K562 (cell line): ENCODE measurements at regions not wholly inside any gene's neighbourhood (a gene's known extent, or its start where the extent isn't known, plus 50 kb on each side); places are given as distances from the start of the nearest gene placed in this dataset.
A peak's percentile ranks its signal among the peaks of the same experiment; 100 is the strongest.

Experiments
- ATAC-seq: fragments of 200-7000 bp; cut with Tn5 transposase; 3 replicates; pipeline ENCODE4 v1.9.1; 2020; ENCODE audit warnings: moderate library complexity
- BruUV-seq: library from RNA; stranded (reverse); fragments of 400-500 nt; replicated peaks from 2 replicates; lab custom pipeline; 2021; lab: Mats Ljungman, UMichigan
- CTCF ChIA-PET: fragments of 300-600 bp; formaldehyde crosslinking; extraction: SDS; loops from one replicate; lab custom pipeline; 2021; ENCODE audit warnings: low intra/inter-chr PET ratio; lab: Yijun Ruan, JAX
- POLR2A ChIA-PET: fragments of 300-600, 350-650 bp; sonication (Branson Sonifier 250); formaldehyde crosslinking; extraction: SDS; loops from one replicate; lab custom pipeline; 2021; ENCODE audit warnings: antibody characterized with exemption, inconsistent platforms; lab: Yijun Ruan, JAX
- DNase-seq, 4 experiments: peaks; one replicate each; pipeline versions ENCODE4 v3.0.0 to v3.0.0-alpha.2; 2011 to 2018; ENCODE audit warnings: low spot score in 3 of 4, mixed read lengths in 3 of 4; ENCODE audit errors: extremely low read depth in 1 of 4
- FAIRE-seq: peaks from 2 replicates; lab custom pipeline; 2011; peaks lifted over from hg19 to GRCh38; lab: Jason Lieb, UNC
- H2AFZ ChIP-seq: 2 replicates; pipeline ENCODE4 v1.6.0; 2011; ENCODE audit warnings: low read depth, low read length, control low read depth, inconsistent platforms
- H3K27ac ChIP-seq: fragments of 200-600 bp; 3 replicates; pipeline ENCODE4 v1.8.0; 2011; ENCODE audit warnings: low read depth, mild to moderate bottlenecking, control low read depth, inconsistent platforms, low read length, moderate library complexity, mixed read lengths; ENCODE audit errors: extremely low read depth
- H3K27me3 ChIP-seq, 2 experiments: fragments of 300-600 bp in 1 of 2; 2 replicates in 1 of 2; 3 replicates in 1 of 2; pipeline versions ENCODE4 v1.6.0 to v1.8.0; 2011; ENCODE audit warnings: inconsistent platforms in 2 of 2, low read length in 2 of 2, mild to moderate bottlenecking in 1 of 2, mixed read lengths in 1 of 2, moderate library complexity in 1 of 2; ENCODE audit not compliant: control insufficient read depth in 2 of 2, insufficient read depth in 2 of 2
- H3K36me3 ChIP-seq: fragments of 300-600 bp; 3 replicates; pipeline ENCODE4 v1.8.0; 2011; ENCODE audit warnings: mild to moderate bottlenecking, low read length, inconsistent platforms; ENCODE audit not compliant: control insufficient read depth, insufficient read depth
- H3K4me1 ChIP-seq, 2 experiments: fragments of 200-600 bp in 1 of 2; replicated peaks in 1 of 2; 2 replicates in 1 of 2; 3 replicates in 1 of 2; pipeline versions ENCODE4 v1.5.1 to v1.8.0; 2011; ENCODE audit warnings: inconsistent platforms in 2 of 2, low read length in 2 of 2, mild to moderate bottlenecking in 1 of 2, mixed read lengths in 1 of 2, moderate library complexity in 1 of 2; ENCODE audit not compliant: control insufficient read depth in 2 of 2, insufficient read depth in 2 of 2
- H3K4me2 ChIP-seq: 2 replicates; pipeline ENCODE4 v1.6.1; 2011; ENCODE audit warnings: low read length, control low read depth, inconsistent platforms, mixed read lengths; ENCODE audit not compliant: insufficient read depth
- H3K4me3 ChIP-seq: fragments of 200-600 bp; sonication (generic), shearing (Covaris generic); 2 replicates; pipeline ENCODE4 v1.5.1; 2016; ENCODE audit warnings: control low read depth, inconsistent platforms
- H3K79me2 ChIP-seq: fragments of 200-600 bp; 3 replicates; pipeline ENCODE4 v1.8.0; 2011; ENCODE audit warnings: low read length, inconsistent platforms; ENCODE audit not compliant: control insufficient read depth, insufficient read depth
- H3K9ac ChIP-seq, 2 experiments: 2 replicates each; pipeline versions ENCODE4 v1.6.0 to v1.6.1; 2011; ENCODE audit warnings: low read depth in 2 of 2, low read length in 2 of 2, control low read depth in 1 of 2, inconsistent platforms in 1 of 2, mild to moderate bottlenecking in 1 of 2, mixed read lengths in 1 of 2; ENCODE audit not compliant: insufficient read depth in 1 of 2
- H3K9me1 ChIP-seq: one replicate; pipeline ENCODE4 v1.6.0; 2011; ENCODE audit warnings: inconsistent platforms, mild to moderate bottlenecking, low read length, moderate library complexity; ENCODE audit not compliant: control insufficient read depth, insufficient read depth
- H3K9me3 ChIP-seq: replicated peaks from 2 replicates; pipeline ENCODE4 v1.5.1; 2011; ENCODE audit warnings: low read depth, low read length, inconsistent platforms; ENCODE audit not compliant: control insufficient read depth, insufficient read depth
- H4K20me1 ChIP-seq: replicated peaks from 2 replicates; pipeline ENCODE4 v1.6.1; 2011; ENCODE audit warnings: low read length, inconsistent platforms, mixed read lengths; ENCODE audit not compliant: control insufficient read depth, insufficient read depth
- HEY1 ChIP-seq: fragments of 250-450 bp; sonication (Bioruptor Pico); IDR thresholded peaks from 2 replicates; pipeline ENCODE4 v1.5.0; 2020; ENCODE audit warnings: mild to moderate bottlenecking, moderate library complexity, borderline replicate concordance
- HOMEZ ChIP-seq: fragments of 250-450 bp; sonication (Bioruptor Pico); IDR thresholded peaks from 2 replicates; pipeline ENCODE4 v1.4.0; 2020; ENCODE audit warnings: mild to moderate bottlenecking, moderate library complexity
- MXI1 ChIP-seq: IDR thresholded peaks from 2 replicates; pipeline ENCODE4 v1.6.1; 2011; ENCODE audit warnings: low read depth, mild to moderate bottlenecking, improper control_type of control experiment, low read length
- PHF8 ChIP-seq: fragments of 200-600 bp; sonication (generic); IDR thresholded peaks from 2 replicates; pipeline ENCODE4 v1.6.1; 2012; ENCODE audit warnings: mixed run types, mild to moderate bottlenecking, inconsistent platforms, low read length, moderate library complexity, borderline replicate concordance
- TCF15 ChIP-seq: fragments of 250-450 bp; sonication (Bioruptor Pico); IDR thresholded peaks from 2 replicates; pipeline ENCODE4 v1.8.0; 2022; ENCODE audit warnings: moderate library complexity, mild to moderate bottlenecking, inconsistent platforms
- ZBTB49 ChIP-seq: sonication (generic); formaldehyde crosslinking; IDR thresholded peaks from 2 replicates; pipeline ENCODE4 v1.8.0; 2022; ENCODE audit warnings: missing genetic modification reagents, mild to moderate bottlenecking, borderline replicate concordance
- ZNF143 ChIP-seq: sonication (generic); formaldehyde crosslinking; IDR thresholded peaks from 2 replicates; pipeline ENCODE4 v1.9.0; 2022; ENCODE audit warnings: mild to moderate bottlenecking, missing genetic modification reagents
- ZNF785 ChIP-seq: fragments of 250-450 bp; sonication (Bioruptor Pico); IDR thresholded peaks from 2 replicates; pipeline ENCODE4 v1.4.0; 2020; ENCODE audit warnings: mild to moderate bottlenecking
- WGBS: fragments of 100-300 bp; shearing (Covaris generic); methylation state at CpG from one replicate; pipeline ENCODE4 v1.1.6; 2016; ENCODE audit warnings: low coverage, mixed read lengths; ENCODE audit not compliant: insufficient coverage; ENCODE audit errors: missing lambda C conversion rate; 5-methylcytosine and 5-hydroxymethylcytosine counted together
- in situ Hi-C: fragments of 300-500 bp; cut with MboI; formaldehyde crosslinking; loops from 4 replicates; pipeline ENCODE4 v1.15.0; 2018; ENCODE audit warnings: inconsistent platforms, mixed read lengths
- intact Hi-C: fragments of 100-400 bp; cut with micrococcal nuclease; formaldehyde crosslinking; loops from 2 replicates; pipeline ENCODE4 v1.14.2; 2022

GRCh38 chr7:149622444-149623210 lies 125.0 kb upstream of the ZNF746 start:
- peak overlapping the region; percentile 19; the same call in 2 of the 3 replicates for H3K27ac ChIP-seq
- no peak overlapping the region for H2AFZ ChIP-seq
- peaks cover 52% of the 10 kb centered on the region for H3K36me3 ChIP-seq
- H4K20me1 ChIP-seq: peaks cover 17% of the 10 kb centered on the region
- peaks cover 10% of the 10 kb centered on the region for H3K9me1 ChIP-seq
- ChIA-PET CTCF (no interaction called here), POLR2A (interaction anchor here (0.6 to 2.8 kb wide), 5 partner anchors 9 to 911 kb away, joined by 3 to 14 read pairs (median 4); no protein-coding TSS in a partner anchor)
- no peaks in the 10 kb centered on the region for H3K27me3 ChIP-seq
- intact Hi-C loops: loop anchor here (10.0 kb wide), 1 partner anchor 198 kb away; no protein-coding TSS in a partner anchor
- peak overlapping the region; percentile 93 for H3K4me2 ChIP-seq
- H3K4me3 ChIP-seq: peak overlapping the region; percentile 84; the same call in 1 of the 2 replicates
- TSS peak; percentile 30 for BruUV-seq
- in situ Hi-C loops: no loop called here
- FAIRE-seq (no peak), DNase-seq (no peak), ATAC-seq (no peak)
- peak overlapping the region; percentile 88 to 94; a peak in 2 of 4 replicates for H3K9ac ChIP-seq
- H3K9me3 ChIP-seq: no peaks in the 10 kb centered on the region
- peaks cover 19 to 20% of the 10 kb centered on the region in 2 experiments for H3K4me1 ChIP-seq
- peaks cover 30% of the 10 kb centered on the region for H3K79me2 ChIP-seq
- WGBS: 70% methylated on average over 10 of the region's 10 CpGs
- TF ChIP-seq HEY1 (no peak), PHF8 (no peak), TCF15 (CRISPR knock-in tag) (no peak), ZBTB49 (0 out of 2 replicates have a peak, but pooled peaks have one; percentile 37), ZNF785 (CRISPR knock-in tag) (no peak), HOMEZ (CRISPR knock-in tag) (no peak), MXI1 (no peak), ZNF143 (0 out of 2 replicates have a peak, but pooled peaks have one; percentile 21)
